ENCODE measurements at regions not wholly inside any gene's neighbourhood (a gene's known extent, or its start where the extent isn't known, plus 50 kb on each side); places are given as distances from the start of the nearest gene placed in this dataset.

- Histone ChIP-seq H3K27me3 (ENCODE audit: insufficient read depth, low read depth) (no peaks in the 10 kb centered on the region), H3K36me3 (ENCODE audit: insufficient read depth) (no peaks in the 10 kb centered on the region), H3K4me1 (ENCODE audit: low read depth, poor library complexity, severe bottlenecking) (no peaks in the 10 kb centered on the region), H4K20me1 (ENCODE audit: insufficient read depth) (no peaks in the 10 kb centered on the region), H3K9ac (no peak overlapping the region), H3K79me2 (ENCODE audit: insufficient read depth, low read depth) (no peaks in the 10 kb centered on the region), H3K27ac (no peak overlapping the region), H3K4me3 (IDR thresholded peaks at IDR 0.05; ENCODE audit: insufficient read depth, low read depth, low read length) (no peak overlapping the region), H2AFZ (ENCODE audit: low read depth) (no peak overlapping the region), H3K4me2 (no peak overlapping the region)
- no peak for TF ChIP-seq CTCF (conservative IDR thresholded peaks at IDR 0.05; ENCODE audit: low read depth, low read length)
These were observed 205.0 kb upstream of the MBL2 start for GRCh38 chr10:52977581-52977980.

- Histone ChIP-seq H2AFZ (ENCODE audit: low read depth) (no peak overlapping the region), H4K20me1 (ENCODE audit: insufficient read depth) (no peaks in the 10 kb centered on the region), H3K4me1 (ENCODE audit: low read depth, poor library complexity, severe bottlenecking) (no peaks in the 10 kb centered on the region), H3K27me3 (ENCODE audit: insufficient read depth, low read depth) (no peaks in the 10 kb centered on the region), H3K9ac (no peak overlapping the region), H3K27ac (no peak overlapping the region), H3K79me2 (ENCODE audit: insufficient read depth, low read depth) (no peaks in the 10 kb centered on the region), H3K4me3 (IDR thresholded peaks at IDR 0.05; ENCODE audit: insufficient read depth, low read depth, low read length) (no peak overlapping the region), H3K36me3 (ENCODE audit: insufficient read depth) (no peaks in the 10 kb centered on the region), H3K4me2 (no peak overlapping the region)
- TF ChIP-seq CTCF (conservative IDR thresholded peaks at IDR 0.05; ENCODE audit: low read depth, low read length): no peak
These were observed 195.5 kb upstream of the MBL2 start for GRCh38 chr10:52967806-52968795.

- no peaks in the 10 kb centered on the region for H3K36me3 ChIP-seq (ENCODE audit: insufficient read depth)
- TF ChIP-seq CTCF (conservative IDR thresholded peaks at IDR 0.05; ENCODE audit: low read depth, low read length): no peak
- H3K4me3 ChIP-seq (IDR thresholded peaks at IDR 0.05; ENCODE audit: insufficient read depth, low read depth, low read length): no peak overlapping the region
- no peaks in the 10 kb centered on the region for H3K79me2 ChIP-seq (ENCODE audit: insufficient read depth, low read depth)
- no peak overlapping the region for H3K9ac ChIP-seq
- no peaks in the 10 kb centered on the region for H4K20me1 ChIP-seq (ENCODE audit: insufficient read depth)
- no peaks in the 10 kb centered on the region for H3K4me1 ChIP-seq (ENCODE audit: low read depth, poor library complexity, severe bottlenecking)
- no peak overlapping the region for H3K27ac ChIP-seq
- no peak overlapping the region for H3K4me2 ChIP-seq
- H2AFZ ChIP-seq (ENCODE audit: low read depth): no peak overlapping the region
- H3K27me3 ChIP-seq (ENCODE audit: insufficient read depth, low read depth): no peaks in the 10 kb centered on the region
These were observed 194.3 kb upstream of the MBL2 start for GRCh38 chr10:52966904-52967303.

- H3K9ac ChIP-seq: no peak overlapping the region
- no peaks in the 10 kb centered on the region for H3K27me3 ChIP-seq (ENCODE audit: insufficient read depth, low read depth)
- H3K27ac ChIP-seq: no peak overlapping the region
- no peak overlapping the region for H3K4me2 ChIP-seq
- no peaks in the 10 kb centered on the region for H3K79me2 ChIP-seq (ENCODE audit: insufficient read depth, low read depth)
- H3K4me1 ChIP-seq (ENCODE audit: low read depth, poor library complexity, severe bottlenecking): no peaks in the 10 kb centered on the region
- H3K4me3 ChIP-seq (IDR thresholded peaks at IDR 0.05; ENCODE audit: insufficient read depth, low read depth, low read length): no peak overlapping the region
- no peak overlapping the region for H2AFZ ChIP-seq (ENCODE audit: low read depth)
- H4K20me1 ChIP-seq (ENCODE audit: insufficient read depth): no peaks in the 10 kb centered on the region
- no peaks in the 10 kb centered on the region for H3K36me3 ChIP-seq (ENCODE audit: insufficient read depth)
- no peak for TF ChIP-seq CTCF (conservative IDR thresholded peaks at IDR 0.05; ENCODE audit: low read depth, low read length)
These were observed 193.4 kb upstream of the MBL2 start for GRCh38 chr10:52965938-52966401.

Measured in KMS-11 (cell line).